ENCODE measurements at regions not wholly inside any gene's neighbourhood (a gene's known extent, or its start where the extent isn't known, plus 50 kb on each side); places are given as distances from the start of the nearest gene placed in this dataset.
"Not testable (repeated sequence)": the region's sequence is repeated elsewhere in the genome, so short reads cannot be mapped to it uniquely, and the experiment has no call there.

GRCh38 chr15:79572691-79573404 lies 140.7 kb downstream of the MINAR1 start:
- no peaks in the 10 kb centered on the region for H3K36me3 ChIP-seq (ENCODE audit: insufficient read depth)
- H3K79me2 ChIP-seq (ENCODE audit: insufficient read depth, low read depth), result no peaks in the 10 kb centered on the region
- H4K20me1 ChIP-seq (ENCODE audit: insufficient read depth), result no peaks in the 10 kb centered on the region
- no peak overlapping the region for H3K4me2 ChIP-seq
- H3K27ac ChIP-seq, result no peak overlapping the region
- TF ChIP-seq CTCF (conservative IDR thresholded peaks at IDR 0.05; ENCODE audit: low read depth, low read length), result no peak
- no peak overlapping the region for H2AFZ ChIP-seq (ENCODE audit: low read depth)
- H3K4me3 ChIP-seq (IDR thresholded peaks at IDR 0.05; ENCODE audit: insufficient read depth, low read depth, low read length), result no peak overlapping the region
- H3K4me1 ChIP-seq (ENCODE audit: low read depth, poor library complexity, severe bottlenecking), result no peaks in the 10 kb centered on the region
- H3K27me3 ChIP-seq (ENCODE audit: insufficient read depth, low read depth), result no peaks in the 10 kb centered on the region
- no peak overlapping the region for H3K9ac ChIP-seq

- H3K79me2 ChIP-seq (ENCODE audit: insufficient read depth, low read depth); H3K27ac ChIP-seq; H2AFZ ChIP-seq (ENCODE audit: low read depth); H3K9ac ChIP-seq; H3K27me3 ChIP-seq (ENCODE audit: insufficient read depth, low read depth); H3K4me1 ChIP-seq (ENCODE audit: low read depth, poor library complexity, severe bottlenecking); H3K4me3 ChIP-seq (IDR thresholded peaks at IDR 0.05; ENCODE audit: insufficient read depth, low read depth, low read length); H4K20me1 ChIP-seq (ENCODE audit: insufficient read depth); H3K4me2 ChIP-seq; H3K36me3 ChIP-seq (ENCODE audit: insufficient read depth): not testable (repeated sequence)
Observed at GRCh38 chr15:79574431-79575273, 142.5 kb downstream of the MINAR1 start.

DNA sequence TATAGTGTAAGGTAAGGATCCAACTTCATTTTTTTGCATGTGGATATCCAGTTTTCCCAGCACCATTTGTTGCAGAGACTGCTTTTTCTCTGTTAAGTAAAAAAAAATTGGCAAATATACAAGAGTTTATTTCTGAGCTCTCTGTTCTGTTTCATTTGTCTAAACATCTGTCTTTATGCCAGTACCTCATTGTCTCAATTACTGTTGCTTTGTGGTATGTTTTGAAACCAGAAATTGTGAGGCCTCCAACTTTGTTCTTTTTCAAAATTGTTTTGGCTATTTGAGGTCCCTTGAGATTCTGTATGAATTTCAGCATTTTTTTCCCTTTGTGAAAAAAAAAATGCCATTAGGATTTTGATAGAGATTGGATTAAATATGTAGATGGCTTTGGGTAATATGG lies 150.5 kb downstream of the MINAR1 start:
- H3K79me2 ChIP-seq (ENCODE audit: insufficient read depth, low read depth), result no peaks in the 10 kb centered on the region
- peak overlapping the region; percentile 68 for H3K27ac ChIP-seq
- no peaks in the 10 kb centered on the region for H4K20me1 ChIP-seq (ENCODE audit: insufficient read depth)
- H3K4me1 ChIP-seq (ENCODE audit: low read depth, poor library complexity, severe bottlenecking), result peaks cover 51% of the 10 kb centered on the region
- H3K27me3 ChIP-seq (ENCODE audit: insufficient read depth, low read depth), result no peaks in the 10 kb centered on the region
- no peak for TF ChIP-seq CTCF (conservative IDR thresholded peaks at IDR 0.05; ENCODE audit: low read depth, low read length)
- no peaks in the 10 kb centered on the region for H3K36me3 ChIP-seq (ENCODE audit: insufficient read depth)
- no peak overlapping the region for H2AFZ ChIP-seq (ENCODE audit: low read depth)
- H3K4me2 ChIP-seq, result peak overlapping the region; percentile 50
- no peak overlapping the region for H3K9ac ChIP-seq
- H3K4me3 ChIP-seq (IDR thresholded peaks at IDR 0.05; ENCODE audit: insufficient read depth, low read depth, low read length), result no peak overlapping the region

GRCh38 chr15:79592126-79592525 lies 160.0 kb downstream of the MINAR1 start:
- H3K27me3 ChIP-seq (ENCODE audit: insufficient read depth, low read depth), result no peaks in the 10 kb centered on the region
- H3K27ac ChIP-seq, result no peak overlapping the region
- no peak overlapping the region; the same call in 1 of the 2 replicates for H2AFZ ChIP-seq (ENCODE audit: low read depth)
- H3K4me3 ChIP-seq (IDR thresholded peaks at IDR 0.05; ENCODE audit: insufficient read depth, low read depth, low read length), result no peak overlapping the region
- no peak overlapping the region for H3K4me2 ChIP-seq
- H4K20me1 ChIP-seq (ENCODE audit: insufficient read depth), result no peaks in the 10 kb centered on the region
- no peaks in the 10 kb centered on the region for H3K79me2 ChIP-seq (ENCODE audit: insufficient read depth, low read depth)
- H3K4me1 ChIP-seq (ENCODE audit: low read depth, poor library complexity, severe bottlenecking), result peaks cover 3% of the 10 kb centered on the region
- no peaks in the 10 kb centered on the region for H3K36me3 ChIP-seq (ENCODE audit: insufficient read depth)
- no peak for TF ChIP-seq CTCF (conservative IDR thresholded peaks at IDR 0.05; ENCODE audit: low read depth, low read length)
- H3K9ac ChIP-seq, result no peak overlapping the region

All from KMS-11 (cell line).